GM19035 (cell line): ENCODE measurements at regions not wholly inside any gene's neighbourhood (a gene's known extent, or its start where the extent isn't known, plus 50 kb on each side); places are given as distances from the start of the nearest gene placed in this dataset.
"Not testable (repeated sequence)": the region's sequence is repeated elsewhere in the genome, so short reads cannot be mapped to it uniquely, and the experiment has no call there.

ENCODE experiments used
- ATAC-seq: cut with Tn5 transposase; IDR thresholded peaks from one replicate; pipeline ENCODE4 v1.9.1; 2021; ENCODE audit not compliant: unreplicated experiment

GRCh38 chr1:195851016-195851601 is 757.1 kb downstream of the KCNT2 start:
- no peak for ATAC-seq

- ATAC-seq, result no peak
Measured at GRCh38 chr1:195849180-195849579, 759.1 kb downstream of the KCNT2 start.

- ATAC-seq, result not testable (repeated sequence)
Measured at GRCh38 chr1:195847957-195848875, 760.0 kb downstream of the KCNT2 start.

- ATAC-seq, result no peak
Measured at GRCh38 chr1:195831789-195832188, 776.5 kb downstream of the KCNT2 start.

- no peak for ATAC-seq
Measured at GRCh38 chr1:195828325-195828724, 779.9 kb downstream of the KCNT2 start.

GRCh38 chr1:195820925-195821324 is 787.3 kb downstream of the KCNT2 start:
- no peak for ATAC-seq

GRCh38 chr1:195806060-195806459 is 802.2 kb downstream of the KCNT2 start:
- no peak for ATAC-seq

- ATAC-seq, result no peak
Measured at GRCh38 chr1:195804547-195804946, 803.7 kb downstream of the KCNT2 start.

GRCh38 chr1:195799016-195799415 is 809.2 kb downstream of the KCNT2 start:
- no peak for ATAC-seq

GRCh38 chr1:195794225-195794624 is 814.0 kb downstream of the KCNT2 start:
- no peak for ATAC-seq

- ATAC-seq, result no peak
Measured at GRCh38 chr1:195791796-195792195, 816.4 kb downstream of the KCNT2 start.

GRCh38 chr1:195790514-195791168 is 817.6 kb downstream of the KCNT2 start:
- no peak for ATAC-seq

- no peak for ATAC-seq
Measured at GRCh38 chr1:195789321-195789720, 818.9 kb downstream of the KCNT2 start.

- ATAC-seq, result no peak
Measured at GRCh38 chr1:195788721-195789120, 819.5 kb downstream of the KCNT2 start.

- no peak for ATAC-seq
Measured at GRCh38 chr1:195785830-195786229, 822.4 kb downstream of the KCNT2 start.

- ATAC-seq, result no peak
Measured at GRCh38 chr1:195773931-195774330, 834.3 kb downstream of the KCNT2 start.

- no peak for ATAC-seq
Measured at GRCh38 chr1:195769461-195769860, 838.8 kb downstream of the KCNT2 start.

- no peak for ATAC-seq
Measured at GRCh38 chr1:195768936-195769335, 839.3 kb downstream of the KCNT2 start.

GRCh38 chr1:195768377-195768776 is 839.9 kb downstream of the KCNT2 start:
- no peak for ATAC-seq

GRCh38 chr1:195766709-195767108 is 841.5 kb downstream of the KCNT2 start:
- no peak for ATAC-seq

- no peak for ATAC-seq
Measured at GRCh38 chr1:195765099-195765498, 843.1 kb downstream of the KCNT2 start.

- no peak for ATAC-seq
Measured at GRCh38 chr1:195763907-195764374, 844.3 kb downstream of the KCNT2 start.
